ENCODE measurements at regions not wholly inside any gene's neighbourhood (a gene's known extent, or its start where the extent isn't known, plus 50 kb on each side); places are given as distances from the start of the nearest gene placed in this dataset.

DNA sequence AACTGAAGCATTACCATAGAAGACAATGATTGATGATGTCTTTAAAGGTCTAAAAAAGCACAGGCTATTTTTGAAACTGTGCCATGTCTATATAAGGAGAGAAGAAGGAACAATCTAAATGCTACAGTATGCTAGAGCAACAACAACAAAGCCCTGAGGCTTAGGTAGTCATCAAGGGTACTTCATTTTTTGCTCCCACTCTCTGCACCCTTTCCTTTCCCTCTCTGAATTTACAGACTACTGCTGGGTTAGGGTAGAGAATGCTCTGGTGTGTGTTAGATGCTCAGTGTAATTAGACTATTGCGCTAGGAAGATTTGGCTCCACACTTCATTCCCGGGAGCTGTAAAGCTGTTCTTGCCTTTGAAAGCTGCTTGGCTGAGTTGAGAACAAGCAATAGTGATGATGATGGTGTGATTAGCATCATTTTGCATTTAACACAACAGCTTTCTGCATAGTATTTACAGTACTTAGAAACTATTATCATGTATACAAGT is 1262.5 kb upstream of the CITED2 start:
- WGBS, 4 donors = 38 to 54% (median 44%) methylated on average over 2 of the region's 2 CpGs
- TF ChIP-seq POLR2A (IDR thresholded peaks at IDR 0.05) = no peak
- TF ChIP-seq, protein P1, sequence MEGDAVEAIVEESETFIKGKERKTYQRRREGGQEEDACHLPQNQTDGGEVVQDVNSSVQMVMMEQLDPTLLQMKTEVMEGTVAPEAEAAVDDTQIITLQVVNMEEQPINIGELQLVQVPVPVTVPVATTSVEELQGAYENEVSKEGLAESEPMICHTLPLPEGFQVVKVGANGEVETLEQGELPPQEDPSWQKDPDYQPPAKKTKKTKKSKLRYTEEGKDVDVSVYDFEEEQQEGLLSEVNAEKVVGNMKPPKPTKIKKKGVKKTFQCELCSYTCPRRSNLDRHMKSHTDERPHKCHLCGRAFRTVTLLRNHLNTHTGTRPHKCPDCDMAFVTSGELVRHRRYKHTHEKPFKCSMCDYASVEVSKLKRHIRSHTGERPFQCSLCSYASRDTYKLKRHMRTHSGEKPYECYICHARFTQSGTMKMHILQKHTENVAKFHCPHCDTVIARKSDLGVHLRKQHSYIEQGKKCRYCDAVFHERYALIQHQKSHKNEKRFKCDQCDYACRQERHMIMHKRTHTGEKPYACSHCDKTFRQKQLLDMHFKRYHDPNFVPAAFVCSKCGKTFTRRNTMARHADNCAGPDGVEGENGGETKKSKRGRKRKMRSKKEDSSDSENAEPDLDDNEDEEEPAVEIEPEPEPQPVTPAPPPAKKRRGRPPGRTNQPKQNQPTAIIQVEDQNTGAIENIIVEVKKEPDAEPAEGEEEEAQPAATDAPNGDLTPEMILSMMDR (IDR thresholded peaks at IDR 0.05) = no peak
- H3K4me3 ChIP-seq = no peak overlapping the region
- no peaks in the 10 kb centered on the region for H3K4me1 ChIP-seq
- no peak for DNase-seq
- H3K36me3 ChIP-seq = no peaks in the 10 kb centered on the region
- no peaks in the 10 kb centered on the region for H3K9me3 ChIP-seq
- no peak overlapping the region for H3K27ac ChIP-seq
- intact Hi-C loops (cut with DNase I) = no loop called here
- ATAC-seq = no peak
- H3K27me3 ChIP-seq = no peaks in the 10 kb centered on the region

DNA sequence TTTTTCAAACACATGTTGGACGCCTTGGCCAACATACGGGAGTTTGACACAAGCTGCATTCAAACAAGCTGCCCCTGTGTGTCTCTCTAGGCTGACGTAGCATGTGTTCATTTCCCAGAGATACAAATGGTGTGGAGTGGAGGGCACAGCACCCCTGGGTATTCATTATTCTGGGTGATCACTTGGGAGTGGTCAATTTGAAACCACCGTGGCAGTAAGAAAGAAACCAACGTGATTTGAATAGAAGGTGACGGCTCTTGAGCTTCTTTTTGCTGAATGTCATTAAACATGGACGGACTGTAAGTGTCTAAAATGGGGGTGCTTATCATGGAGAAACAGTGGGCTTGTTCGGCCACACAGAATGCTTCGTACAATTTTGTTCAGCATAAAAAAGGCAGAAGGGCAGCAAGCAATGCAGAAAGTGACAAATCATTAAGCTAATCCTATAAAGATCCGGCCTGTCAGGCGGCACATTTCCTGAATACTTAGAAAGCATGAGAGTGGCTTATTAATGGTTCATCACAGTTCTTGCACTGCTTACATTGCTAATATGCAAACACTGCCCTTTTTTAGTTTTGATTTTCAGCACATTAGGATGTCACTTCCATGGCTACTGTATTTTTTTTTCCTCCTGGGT is 1261.9 kb upstream of the CITED2 start:
- TF ChIP-seq, protein P1 (IDR thresholded peaks at IDR 0.05) = no peak
- no peak for TF ChIP-seq POLR2A (IDR thresholded peaks at IDR 0.05)
- H3K27ac ChIP-seq = no peak overlapping the region
- no peaks in the 10 kb centered on the region for H3K4me1 ChIP-seq
- intact Hi-C loops (cut with DNase I) = no loop called here
- no peaks in the 10 kb centered on the region for H3K36me3 ChIP-seq
- H3K9me3 ChIP-seq = no peaks in the 10 kb centered on the region
- DNase-seq = no peak
- WGBS, 4 donors = 86 to 91% (median 88%) methylated on average over 11 of the region's 11 CpGs
- ATAC-seq = no peak
- no peak overlapping the region for H3K4me3 ChIP-seq
- no peaks in the 10 kb centered on the region for H3K27me3 ChIP-seq

DNA sequence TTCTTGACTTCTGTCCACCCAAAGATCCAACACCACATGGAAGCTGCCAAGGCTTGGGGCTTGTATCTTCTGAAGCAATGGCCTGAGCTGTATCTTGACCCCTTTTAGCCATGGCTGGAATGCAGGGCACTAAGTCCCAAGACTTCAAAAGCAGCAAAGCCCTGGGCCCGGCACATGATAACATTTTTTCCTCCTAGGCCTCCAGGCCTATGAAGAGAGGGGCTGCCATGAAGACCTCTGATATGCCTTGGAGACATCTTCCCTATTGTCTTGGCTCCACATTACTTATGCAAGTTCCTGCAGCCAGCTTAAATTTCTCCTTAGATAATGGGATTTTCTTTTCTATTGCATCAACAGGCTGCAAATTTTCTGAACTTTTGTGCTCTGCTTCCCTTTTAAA is 1252.6 kb upstream of the CITED2 start:
- ATAC-seq (no peak), DNase-seq (no peak)
- TF ChIP-seq POLR2A (IDR thresholded peaks at IDR 0.05) = no peak
- TF ChIP-seq, protein P1 (IDR thresholded peaks at IDR 0.05) = no peak
- Histone ChIP-seq H3K4me3 (no peak overlapping the region), H3K4me1 (no peaks in the 10 kb centered on the region), H3K9me3 (peaks cover 0 to 19% (median 9%) of the 10 kb centered on the region in 12 donors), H3K27ac (no peak overlapping the region), H3K36me3 (no peaks in the 10 kb centered on the region), H3K27me3 (no peaks in the 10 kb centered on the region)
- 90 to 100% (median 95%) methylated on average over 1 of the region's 1 CpG for WGBS, 4 donors
- intact Hi-C loops (cut with DNase I) = no loop called here

DNA sequence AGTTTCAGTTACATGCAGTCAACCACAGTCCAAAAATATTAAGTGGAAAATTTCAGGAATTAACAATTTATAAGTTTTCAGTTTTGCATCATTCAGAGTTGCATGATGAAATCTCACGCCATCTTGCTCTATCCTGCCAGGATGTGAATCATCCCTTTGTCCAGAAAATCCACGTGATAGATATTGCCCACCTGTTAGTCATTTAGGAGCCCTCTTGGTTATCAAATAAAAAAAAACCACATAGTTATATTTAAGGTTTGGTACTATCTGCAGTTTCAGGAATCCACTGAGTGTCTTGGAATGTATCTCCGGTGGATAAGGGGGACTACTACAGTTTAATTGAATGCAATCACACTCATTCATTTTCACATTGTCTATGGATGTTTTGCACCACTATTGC is 1249.0 kb upstream of the CITED2 start:
- H3K4me1 ChIP-seq = no peaks in the 10 kb centered on the region
- H3K4me3 ChIP-seq = no peak overlapping the region
- no peaks in the 10 kb centered on the region for H3K27me3 ChIP-seq
- WGBS, 4 donors = 55 to 66% (median 60%) methylated on average over 3 of the region's 3 CpGs
- peaks cover 0 to 19% (median 9%) of the 10 kb centered on the region in 12 donors for H3K9me3 ChIP-seq
- DNase-seq (no peak), ATAC-seq (no peak)
- TF ChIP-seq, protein P1 (IDR thresholded peaks at IDR 0.05) = no peak
- no peak for TF ChIP-seq POLR2A (IDR thresholded peaks at IDR 0.05)
- intact Hi-C loops (cut with DNase I) = no loop called here
- H3K27ac ChIP-seq = no peak overlapping the region
- no peaks in the 10 kb centered on the region for H3K36me3 ChIP-seq

All from heart left ventricle (tissue), 16 donors.